ENCODE measurements at regions not wholly inside any gene's neighbourhood (a gene's known extent, or its start where the extent isn't known, plus 50 kb on each side); places are given as distances from the start of the nearest gene placed in this dataset.

GRCh38 chr15:96733721-96734120, 403.2 kb downstream of the NR2F2 start:
- H4K20me1 ChIP-seq (replicated peaks; ENCODE audit: control insufficient read depth, insufficient read depth, low read length), result no peaks in the 10 kb centered on the region
- no peak overlapping the region for H3K4me3 ChIP-seq
- no peaks in the 10 kb centered on the region for H3K9me3 ChIP-seq (replicated peaks; ENCODE audit: control insufficient read depth, insufficient read depth, low read depth, low read length)
- no peak overlapping the region for H2AFZ ChIP-seq (ENCODE audit: low read depth, low read length)
- no peak for FAIRE-seq
- no peak for DNase-seq (ENCODE audit: extremely low read depth in 1 of 4, low spot score in 3 of 4)
- no peaks in the 10 kb centered on the region for H3K27me3 ChIP-seq (ENCODE audit: control insufficient read depth in 2 of 2, insufficient read depth in 2 of 2, low read length in 2 of 2)
- H3K4me2 ChIP-seq (ENCODE audit: insufficient read depth, low read length), result no peak overlapping the region
- intact Hi-C loops (cut with micrococcal nuclease), result no loop called here
- H3K9me1 ChIP-seq (ENCODE audit: control insufficient read depth, insufficient read depth, low read length), result no peaks in the 10 kb centered on the region
- H3K27ac ChIP-seq (ENCODE audit: extremely low read depth, low read depth, low read length), result no peak overlapping the region
- ChIA-PET POLR2A (no interaction called here), CTCF (ENCODE audit: low intra/inter-chr PET ratio) (no interaction called here)
- no peak for TF ChIP-seq STAG1 (CRISPR knock-in tag; IDR thresholded peaks at IDR 0.05; ENCODE audit: borderline replicate concordance)
- no peak for TF ChIP-seq ZNF253 (CRISPR knock-in tag; conservative IDR thresholded peaks at IDR 0.05)
- no peak for TF ChIP-seq ZNF699 (CRISPR knock-in tag; IDR thresholded peaks at IDR 0.05; ENCODE audit: insufficient replicate concordance)
- TF ChIP-seq GTF2F1 (IDR thresholded peaks at IDR 0.05; ENCODE audit: low read depth, low read length), result no peak
- TF ChIP-seq ESRRB (CRISPR knock-in tag; IDR thresholded peaks at IDR 0.05; ENCODE audit: borderline replicate concordance), result no peak
- TF ChIP-seq CBFA2T2 (conservative IDR thresholded peaks at IDR 0.05), result no peak
- no peak for TF ChIP-seq ZNF766 (CRISPR knock-in tag; conservative IDR thresholded peaks at IDR 0.05)
- no peak for TF ChIP-seq SNAPC5 (CRISPR knock-in tag; IDR thresholded peaks at IDR 0.05)
- no peak for TF ChIP-seq POLR3G (IDR thresholded peaks at IDR 0.05; ENCODE audit: extremely low read depth, insufficient read length, insufficient replicate concordance)
- no peak for TF ChIP-seq ZNF583 (CRISPR knock-in tag; IDR thresholded peaks at IDR 0.05)
- no peak for TF ChIP-seq NCOA4 (IDR thresholded peaks at IDR 0.05; ENCODE audit: partially characterized antibody)
- TF ChIP-seq ZNF134 (CRISPR knock-in tag; conservative IDR thresholded peaks at IDR 0.05), result no peak
- TF ChIP-seq SMARCE1 (IDR thresholded peaks at IDR 0.05), result no peak
- TF ChIP-seq NR4A1 (CRISPR knock-in tag; IDR thresholded peaks at IDR 0.05), result no peak
- TF ChIP-seq NR4A1 (tag; IDR thresholded peaks at IDR 0.05), result no peak
- no peak for TF ChIP-seq ELF1 (tag; IDR thresholded peaks at IDR 0.05)
- TF ChIP-seq FOXK1 (CRISPR knock-in tag; IDR thresholded peaks at IDR 0.05; ENCODE audit: borderline replicate concordance), result no peak
- no TSS peak for BruUV-seq (replicated peaks)
- H3K4me1 ChIP-seq (replicated peaks in 1 of 2; ENCODE audit: control insufficient read depth in 2 of 2, insufficient read depth in 2 of 2, low read length in 2 of 2), result no peaks in the 10 kb centered on the region; a peak in 1 of 5 replicates
- no peaks in the 10 kb centered on the region for H3K36me3 ChIP-seq (ENCODE audit: control insufficient read depth, insufficient read depth, low read length)
- H3K79me2 ChIP-seq (ENCODE audit: control insufficient read depth, insufficient read depth, low read length), result no peaks in the 10 kb centered on the region
- no peak overlapping the region for H3K9ac ChIP-seq (ENCODE audit: insufficient read depth in 1 of 2, low read depth in 2 of 2, low read length in 2 of 2)
- in situ Hi-C loops (cut with MboI), result no loop called here
- ATAC-seq, result no peak
- 3% methylated on average over 4 of the region's 4 CpGs for WGBS (ENCODE audit: insufficient coverage, low coverage, missing lambda C conversion rate)

Measured in K562 (cell line).